NB4 (cell line): ENCODE measurements at regions not wholly inside any gene's neighbourhood (a gene's known extent, or its start where the extent isn't known, plus 50 kb on each side); places are given as distances from the start of the nearest gene placed in this dataset.

Experiments used
- CTCF ChIP-seq: IDR thresholded peaks from one replicate; pipeline ENCODE4 v1.5.1; 2012; ENCODE audit warnings: low read depth, low read length
- MAX ChIP-seq: IDR thresholded peaks from 2 replicates; pipeline ENCODE4 v1.6.1; 2011; ENCODE audit warnings: low read depth, low read length
- POLR2A ChIP-seq: IDR thresholded peaks from 2 replicates; pipeline ENCODE4 v1.6.1; 2011; ENCODE audit warnings: mild to moderate bottlenecking; ENCODE audit not compliant: insufficient read length; ENCODE audit errors: extremely low read depth

GRCh38 chr4:75249739-75250138, 264.5 kb downstream of the RCHY1 start:
- TF ChIP-seq CTCF (no peak), POLR2A (no peak), MAX (no peak)
